Keratinocyte (primary cell): ENCODE measurements at regions not wholly inside any gene's neighbourhood (a gene's known extent, or its start where the extent isn't known, plus 50 kb on each side); places are given as distances from the start of the nearest gene placed in this dataset.

ENCODE experiments used
- CTCF ChIP-seq, 3 experiments: IDR thresholded peaks in 1 of 3; conservative IDR thresholded peaks in 1 of 3; optimal IDR thresholded peaks in 1 of 3; 2 replicates in 2 of 3; 3 replicates in 1 of 3; pipeline versions ENCODE3 to v1.5.1; 2011; ENCODE audit warnings: low read length in 3 of 3, mild to moderate bottlenecking in 3 of 3, moderate library complexity in 2 of 3, control low read depth in 1 of 3, inconsistent platforms in 1 of 3; ENCODE audit not compliant: insufficient read depth in 2 of 3; ENCODE audit errors: extremely low read depth in 1 of 3
- EZH2 ChIP-seq: IDR thresholded peaks from one replicate; pipeline ENCODE4 v1.6.1; 2012; ENCODE audit warnings: inconsistent platforms, mild to moderate bottlenecking, low read length, moderate library complexity

DNA sequence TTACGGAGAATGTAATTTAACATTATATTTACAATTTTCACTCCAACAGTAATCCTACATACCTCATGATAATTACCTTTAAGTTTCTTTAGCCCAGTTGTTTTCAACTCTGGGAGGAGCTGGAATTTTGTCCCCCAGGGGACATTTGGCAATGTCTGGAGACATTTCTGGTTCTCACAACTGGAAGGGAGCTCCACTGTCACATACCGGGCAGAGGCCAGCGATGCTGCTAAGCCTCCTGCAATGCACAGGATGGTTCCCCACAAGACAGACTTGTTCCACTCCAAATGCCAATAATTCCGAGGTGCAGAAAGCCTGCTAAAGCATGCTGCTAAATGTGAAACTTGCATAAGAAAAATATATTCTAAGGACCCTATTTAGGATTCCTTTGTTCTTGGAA lies 251.1 kb upstream of the IRX5 start:
- TF ChIP-seq CTCF (optimal IDR thresholded peaks at IDR 0.05 in 1 of 3, IDR thresholded peaks at IDR 0.05 in 1 of 3, conservative IDR thresholded peaks at IDR 0.05 in 1 of 3; ENCODE audit: extremely low read depth in 1 of 3, insufficient read depth in 2 of 3, low read length in 3 of 3) (no peak), EZH2 (no peak)
